Embryonic facial prominence (tissue), 1 donor: ENCODE measurements at regions not wholly inside any gene's neighbourhood (a gene's known extent, or its start where the extent isn't known, plus 50 kb on each side); places are given as distances from the start of the nearest gene placed in this dataset.
A peak's percentile ranks its signal among the peaks of the same experiment; 100 is the strongest.
"Not testable (repeated sequence)": the region's sequence is repeated elsewhere in the genome, so short reads cannot be mapped to it uniquely, and the experiment has no call there.

Experiments
- DNase-seq: peaks from one replicate; pipeline ENCODE4 v3.0.0-alpha.2; 2016; ENCODE audit errors: extremely low spot score

- DNase-seq, result no peak
These were observed 144.3 kb upstream of the MRPS22 start for GRCh38 chr3:139199421-139200010.

- DNase-seq, result no peak
These were observed 142.2 kb upstream of the MRPS22 start for GRCh38 chr3:139201446-139202225.

- no peak for DNase-seq
These were observed 141.4 kb upstream of the MRPS22 start for GRCh38 chr3:139202226-139202958.

- no peak for DNase-seq
These were observed 140.9 kb upstream of the MRPS22 start for GRCh38 chr3:139202959-139203349.

- no peak for DNase-seq
These were observed 140.1 kb upstream of the MRPS22 start for GRCh38 chr3:139203752-139204151.

- no peak for DNase-seq
These were observed 139.1 kb upstream of the MRPS22 start for GRCh38 chr3:139204728-139205127.

- DNase-seq, result no peak
These were observed 129.9 kb upstream of the MRPS22 start for GRCh38 chr3:139213936-139214335.

- no peak for DNase-seq
These were observed 126.9 kb upstream of the MRPS22 start for GRCh38 chr3:139216958-139217357.

GRCh38 chr3:139217633-139218032, 126.2 kb upstream of the MRPS22 start:
- no peak for DNase-seq

GRCh38 chr3:139218046-139218445, 125.8 kb upstream of the MRPS22 start:
- no peak for DNase-seq

GRCh38 chr3:139219463-139219862, 124.4 kb upstream of the MRPS22 start:
- no peak for DNase-seq

- no peak for DNase-seq
These were observed 121.6 kb upstream of the MRPS22 start for GRCh38 chr3:139222100-139222657.

GRCh38 chr3:139225548-139225947, 118.3 kb upstream of the MRPS22 start:
- no peak for DNase-seq

- DNase-seq, result no peak
These were observed 117.1 kb upstream of the MRPS22 start for GRCh38 chr3:139226731-139227130.

- DNase-seq, result no peak
These were observed 116.7 kb upstream of the MRPS22 start for GRCh38 chr3:139227165-139227564.

GRCh38 chr3:139227827-139228226, 116.0 kb upstream of the MRPS22 start:
- no peak for DNase-seq

- DNase-seq, result peak; percentile 34
These were observed 113.4 kb upstream of the MRPS22 start for GRCh38 chr3:139230391-139230790.

GRCh38 chr3:139231555-139232281, 112.1 kb upstream of the MRPS22 start:
- no peak for DNase-seq

- not testable (repeated sequence) for DNase-seq
These were observed 111.5 kb upstream of the MRPS22 start for GRCh38 chr3:139232341-139232740.

GRCh38 chr3:139234491-139234890, 109.3 kb upstream of the MRPS22 start:
- no peak for DNase-seq

GRCh38 chr3:139235192-139235591, 108.6 kb upstream of the MRPS22 start:
- DNase-seq, result no peak

GRCh38 chr3:139236336-139236735, 107.5 kb upstream of the MRPS22 start:
- no peak for DNase-seq
